Vagina (tissue), 2 donors: ENCODE measurements at regions not wholly inside any gene's neighbourhood (a gene's known extent, or its start where the extent isn't known, plus 50 kb on each side); places are given as distances from the start of the nearest gene placed in this dataset.

Experiments used
- DNase-seq, 2 donors: peaks; one replicate each; pipeline ENCODE4 v3.0.0-alpha.2; 2017; ENCODE audit errors: extremely low spot score in 2 of 2
- H3K27ac ChIP-seq: fragments of 200-600 bp; sonication (generic); one replicate; pipeline ENCODE4 v1.5.1; 2019
- H3K27me3 ChIP-seq: fragments of 200-600 bp; sonication (generic); one replicate; pipeline ENCODE4 v1.5.1; 2019
- H3K36me3 ChIP-seq, 2 donors: fragments of 200-600 bp; sonication (generic); one replicate each; pipeline ENCODE4 v1.5.1; 2017 to 2019
- H3K4me1 ChIP-seq: fragments of 200-600 bp; sonication (generic); one replicate; pipeline ENCODE4 v1.5.1; 2019
- H3K4me3 ChIP-seq, 2 donors: fragments of 200-600 bp; sonication (generic); 1 replicate in 1 of 2; 2 replicates in 1 of 2; pipeline ENCODE4 v1.5.1; 2016 to 2019
- H3K9me3 ChIP-seq: fragments of 200-600 bp; sonication (generic); one replicate; pipeline ENCODE4 v1.5.1; 2019
- CTCF ChIP-seq, 3 experiments: fragments of 450-650 bp in 2 of 3; fragments of 200-600 bp in 1 of 3; sonication (generic) in 1 of 3; IDR thresholded peaks; one replicate each; pipeline ENCODE4 v1.5.1; 2017 to 2019; ENCODE audit warnings: antibody characterized with exemption in 3 of 3, mild to moderate bottlenecking in 2 of 3, moderate library complexity in 2 of 3
- POLR2A ChIP-seq, 2 donors: fragments of 450-650 bp; IDR thresholded peaks; one replicate each; pipeline ENCODE4 v1.6.1; 2017; ENCODE audit warnings: antibody characterized with exemption in 2 of 2, mild to moderate bottlenecking in 2 of 2, moderate library complexity in 2 of 2
- POLR2AphosphoS5 ChIP-seq, 2 donors: sonication (generic); formaldehyde crosslinking; IDR thresholded peaks; one replicate each; pipeline ENCODE4 v1.9.0; 2017; ENCODE audit warnings: antibody characterized with exemption in 2 of 2, mild to moderate bottlenecking in 2 of 2, low read depth in 1 of 2; ENCODE audit not compliant: insufficient read depth in 1 of 2
- intact Hi-C: fragments of 100-400 bp; cut with DNase I; formaldehyde crosslinking; loops from one replicate; pipeline ENCODE4 v1.15.1; 2023

- Histone ChIP-seq H3K4me3 (no peak overlapping the region), H3K36me3 (no peaks in the 10 kb centered on the region), H3K27me3 (no peaks in the 10 kb centered on the region), H3K4me1 (no peaks in the 10 kb centered on the region), H3K9me3 (no peaks in the 10 kb centered on the region), H3K27ac (no peak overlapping the region)
- DNase-seq = no peak
- intact Hi-C loops = no loop called here
- no peak for TF ChIP-seq POLR2AphosphoS5 (IDR thresholded peaks at IDR 0.05; ENCODE audit: insufficient read depth in 1 of 2, low read depth in 1 of 2)
Measured at GRCh38 chr15:77808581-77809177, 176.0 kb upstream of the LINGO1 start.

GRCh38 chr15:77808075-77808474 lies 175.4 kb upstream of the LINGO1 start:
- intact Hi-C loops = no loop called here
- DNase-seq = no peak
- no peak overlapping the region for H3K4me3 ChIP-seq
- no peaks in the 10 kb centered on the region for H3K36me3 ChIP-seq
- no peak overlapping the region for H3K27ac ChIP-seq
- no peaks in the 10 kb centered on the region for H3K9me3 ChIP-seq
- no peaks in the 10 kb centered on the region for H3K4me1 ChIP-seq
- H3K27me3 ChIP-seq = no peaks in the 10 kb centered on the region
- no peak for TF ChIP-seq POLR2AphosphoS5 (IDR thresholded peaks at IDR 0.05; ENCODE audit: insufficient read depth in 1 of 2, low read depth in 1 of 2)
- no peak for TF ChIP-seq CTCF (IDR thresholded peaks at IDR 0.05)
- TF ChIP-seq POLR2A (IDR thresholded peaks at IDR 0.05) = no peak

- H3K27me3 ChIP-seq = no peaks in the 10 kb centered on the region
Measured at GRCh38 chr15:77807611-77808010, 174.9 kb upstream of the LINGO1 start.

GRCh38 chr15:77807115-77807514 lies 174.4 kb upstream of the LINGO1 start:
- Histone ChIP-seq H3K27ac (no peak overlapping the region), H3K36me3 (no peaks in the 10 kb centered on the region), H3K27me3 (no peaks in the 10 kb centered on the region), H3K9me3 (no peaks in the 10 kb centered on the region), H3K4me3 (no peak overlapping the region), H3K4me1 (no peaks in the 10 kb centered on the region)
- TF ChIP-seq CTCF (IDR thresholded peaks at IDR 0.05) = no peak
- TF ChIP-seq POLR2A (IDR thresholded peaks at IDR 0.05) = no peak
- no peak for TF ChIP-seq POLR2AphosphoS5 (IDR thresholded peaks at IDR 0.05; ENCODE audit: insufficient read depth in 1 of 2, low read depth in 1 of 2)
- no peak for DNase-seq
- intact Hi-C loops = no loop called here

More at GRCh38 chr15:77807611-77808010, 174.9 kb upstream of the LINGO1 start:
- no peak for DNase-seq
- Histone ChIP-seq H3K4me1 (no peaks in the 10 kb centered on the region), H3K27ac (no peak overlapping the region), H3K36me3 (no peaks in the 10 kb centered on the region), H3K9me3 (no peaks in the 10 kb centered on the region), H3K4me3 (no peak overlapping the region)
- no peak for TF ChIP-seq POLR2AphosphoS5 (IDR thresholded peaks at IDR 0.05; ENCODE audit: insufficient read depth in 1 of 2, low read depth in 1 of 2)
- no peak for TF ChIP-seq POLR2A (IDR thresholded peaks at IDR 0.05)
- no peak for TF ChIP-seq CTCF (IDR thresholded peaks at IDR 0.05)
- intact Hi-C loops = no loop called here

- no peaks in the 10 kb centered on the region for H3K4me1 ChIP-seq
- H3K36me3 ChIP-seq = no peaks in the 10 kb centered on the region
- H3K27ac ChIP-seq = no peak overlapping the region
- no peak overlapping the region for H3K4me3 ChIP-seq
- intact Hi-C loops = no loop called here
- DNase-seq = no peak
- no peak for TF ChIP-seq POLR2A (IDR thresholded peaks at IDR 0.05)
- no peak for TF ChIP-seq CTCF (IDR thresholded peaks at IDR 0.05)
- TF ChIP-seq POLR2AphosphoS5 (IDR thresholded peaks at IDR 0.05; ENCODE audit: insufficient read depth in 1 of 2, low read depth in 1 of 2) = no peak
- H3K9me3 ChIP-seq = no peaks in the 10 kb centered on the region
- no peaks in the 10 kb centered on the region for H3K27me3 ChIP-seq
Measured at GRCh38 chr15:77804210-77804609, 171.5 kb upstream of the LINGO1 start.
